Kidney (tissue), 13 donors: ENCODE measurements at regions not wholly inside any gene's neighbourhood (a gene's known extent, or its start where the extent isn't known, plus 50 kb on each side); places are given as distances from the start of the nearest gene placed in this dataset.

Experiments
- DNase-seq, 5 donors: peaks; one replicate each; pipeline ENCODE4 v3.0.0-alpha.2; 2013 to 2020
- FAIRE-seq: peaks from 2 replicates; lab custom pipeline; 2012; peaks lifted over from hg19 to GRCh38; lab: Jason Lieb, UNC
- H3K27ac ChIP-seq, 2 donors: one replicate each; pipeline ENCODE4 v1.7.0; 2013; ENCODE audit warnings: low read depth in 2 of 2, low read length in 2 of 2, inconsistent platforms in 1 of 2
- H3K27me3 ChIP-seq: one replicate; pipeline ENCODE4 v1.7.1; 2013; ENCODE audit warnings: low read length, inconsistent platforms; ENCODE audit not compliant: control insufficient read depth, insufficient read depth
- H3K36me3 ChIP-seq, 3 donors: one replicate each; pipeline versions ENCODE4 v1.7.0 to v1.7.1; 2013; ENCODE audit warnings: low read length in 3 of 3, control low read depth in 1 of 3, inconsistent platforms in 1 of 3; ENCODE audit not compliant: insufficient read depth in 3 of 3, control insufficient read depth in 2 of 3
- H3K4me1 ChIP-seq, 3 donors: one replicate each; pipeline versions ENCODE4 v1.7.0 to v1.7.1; 2013; ENCODE audit warnings: low read length in 3 of 3, inconsistent platforms in 1 of 3, low read depth in 1 of 3; ENCODE audit not compliant: control insufficient read depth in 2 of 3, insufficient read depth in 2 of 3
- H3K4me3 ChIP-seq, 3 donors: one replicate each; pipeline versions ENCODE4 v1.7.0 to v1.8.1; 2013; ENCODE audit warnings: low read length in 3 of 3, control low read depth in 1 of 3, inconsistent platforms in 1 of 3
- H3K9ac ChIP-seq, 3 donors: one replicate each; pipeline versions ENCODE4 v1.7.0 to v1.7.1; 2013; ENCODE audit warnings: low read length in 3 of 3, control low read depth in 1 of 3, inconsistent platforms in 1 of 3
- H3K9me3 ChIP-seq, 3 donors: one replicate each; pipeline versions ENCODE4 v1.7.0 to v1.7.1; 2013; ENCODE audit warnings: low read length in 3 of 3, control low read depth in 1 of 3, inconsistent platforms in 1 of 3; ENCODE audit not compliant: control insufficient read depth in 2 of 3, insufficient read depth in 1 of 3
- CTCF ChIP-seq: IDR thresholded peaks from 3 replicates; pipeline ENCODE4 v1.5.1; 2012; ENCODE audit warnings: mild to moderate bottlenecking, moderate library complexity, borderline replicate concordance; ENCODE audit not compliant: insufficient read depth; ENCODE audit errors: extremely low read depth
- intact Hi-C: fragments of 100-400 bp; cut with DNase I; formaldehyde crosslinking; loops from one replicate; pipeline ENCODE4 v1.11.1; 2022
- donor health status: control.
- donor health status: control.
- donor health status: control.
- donor health status: control.
- donor health status: control.
- donor health status: DM: yes; HTN: yes; CAD: no.
- donor health status: Normal renal cell carcinoma (clear cell type).

GRCh38 chr6:168381726-168382458 is 59.1 kb upstream of the SMOC2 start:
- FAIRE-seq (no peak), DNase-seq (peak in 1 of 5 donors; percentile 57)
- TF ChIP-seq CTCF: no peak
- no peak overlapping the region for H3K4me3 ChIP-seq
- H3K27me3 ChIP-seq: no peaks in the 10 kb centered on the region
- H3K36me3 ChIP-seq: peaks cover 0 to 5% (median 0%) of the 10 kb centered on the region in 3 donors
- no peaks in the 10 kb centered on the region for H3K9me3 ChIP-seq
- no peaks in the 10 kb centered on the region for H3K4me1 ChIP-seq
- H3K27ac ChIP-seq: no peak overlapping the region
- intact Hi-C loops: no loop called here
- H3K9ac ChIP-seq: no peak overlapping the region

- H3K4me1 ChIP-seq: no peaks in the 10 kb centered on the region
- FAIRE-seq (no peak), DNase-seq (no peak)
- TF ChIP-seq CTCF: no peak
- no peak overlapping the region for H3K4me3 ChIP-seq
- no peak overlapping the region for H3K9ac ChIP-seq
- H3K27me3 ChIP-seq: no peaks in the 10 kb centered on the region
- no peak overlapping the region for H3K27ac ChIP-seq
- no peaks in the 10 kb centered on the region for H3K9me3 ChIP-seq
- intact Hi-C loops: no loop called here
- H3K36me3 ChIP-seq: peaks cover 0 to 5% (median 0%) of the 10 kb centered on the region in 3 donors
Observed at GRCh38 chr6:168383062-168383854, 57.7 kb upstream of the SMOC2 start.

- DNase-seq (peak in 1 of 5 donors; percentile 42), FAIRE-seq (no peak)
- Histone ChIP-seq H3K36me3 (peaks cover 0 to 5% (median 0%) of the 10 kb centered on the region in 3 donors), H3K27me3 (no peaks in the 10 kb centered on the region), H3K4me1 (no peaks in the 10 kb centered on the region), H3K9ac (no peak overlapping the region), H3K9me3 (no peaks in the 10 kb centered on the region), H3K27ac (no peak overlapping the region), H3K4me3 (no peak overlapping the region)
- intact Hi-C loops: no loop called here
- TF ChIP-seq CTCF: no peak
Observed at GRCh38 chr6:168384045-168385036, 56.6 kb upstream of the SMOC2 start.
